ENCODE measurements at regions not wholly inside any gene's neighbourhood (a gene's known extent, or its start where the extent isn't known, plus 50 kb on each side); places are given as distances from the start of the nearest gene placed in this dataset.

DNA sequence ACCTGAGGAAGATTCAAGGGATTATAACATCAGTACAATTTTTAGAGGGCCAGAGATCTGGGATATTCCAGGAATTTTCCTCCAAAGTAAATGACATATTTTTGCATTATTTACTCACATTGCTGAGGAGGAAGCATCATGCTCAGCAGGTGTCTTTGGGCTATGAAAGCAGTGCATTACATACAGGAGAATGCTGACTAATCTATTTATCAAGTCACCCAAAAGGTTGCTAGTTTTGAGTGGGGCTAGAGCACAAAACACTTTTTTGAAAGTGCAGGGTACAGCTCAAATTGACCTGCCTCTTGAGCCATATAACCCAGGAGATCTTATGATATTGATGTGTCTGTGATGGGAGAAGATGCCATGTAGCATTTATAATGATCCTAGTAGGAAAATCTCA lies 603.1 kb downstream of the POM121L12 start:
- BruUV-seq (replicated peaks), result no TSS peak
- CTCF ChIA-PET (ENCODE audit: low intra/inter-chr PET ratio, low total read pairs), result no interaction called here
- Histone ChIP-seq H4K20me1 (ENCODE audit: insufficient read depth, low read length) (no peaks in the 10 kb centered on the region), H3K27me3 (ENCODE audit: control insufficient read depth in 1 of 2, insufficient read depth in 2 of 2, low read length in 2 of 2) (no peaks in the 10 kb centered on the region), H3K4me2 (ENCODE audit: low read depth, low read length) (no peak overlapping the region), H3K4me3 (replicated peaks in 1 of 3; ENCODE audit: insufficient read depth in 1 of 3, low read depth in 2 of 3, low read length in 3 of 3) (no peak overlapping the region), H3K79me2 (ENCODE audit: insufficient read depth, low read length) (no peaks in the 10 kb centered on the region), H2AFZ (ENCODE audit: low read length) (no peak overlapping the region), H3K9ac (ENCODE audit: insufficient read depth, low read depth, low read length) (no peak overlapping the region), H3K9me3 (ENCODE audit: low read length) (peaks cover 81% of the 10 kb centered on the region), H3K36me3 (replicated peaks in 1 of 2; ENCODE audit: control insufficient read depth in 1 of 2, insufficient read depth in 2 of 2, low read length in 2 of 2) (no peaks in the 10 kb centered on the region), H3K4me1 (ENCODE audit: insufficient read depth, low read length) (no peaks in the 10 kb centered on the region), H3K27ac (ENCODE audit: extremely low read length, insufficient read depth, low read length) (no peak overlapping the region)
- POLR2A ChIA-PET, result no interaction called here
- DNase-seq (ENCODE audit: low spot score) (no peak), ATAC-seq (no peak), FAIRE-seq (no peak)
- no peak for TF ChIP-seq ZNF850 (CRISPR knock-in tag; conservative IDR thresholded peaks at IDR 0.05)
- TF ChIP-seq MAFF (IDR thresholded peaks at IDR 0.05; ENCODE audit: low read depth, low read length), result peak; percentile 66
- TF ChIP-seq MAFK (conservative IDR thresholded peaks at IDR 0.05 in 1 of 2, IDR thresholded peaks at IDR 0.05 in 1 of 2; ENCODE audit: low read length in 2 of 2), result peak; percentile 56 to 76; a peak in 3 of 4 replicates
- intact Hi-C loops (cut with micrococcal nuclease; ENCODE audit: unreplicated experiment), result no loop called here
- in situ Hi-C loops (cut with HindIII; ENCODE audit: extremely low pct_ligation_motif_present, low pct_unique_long_range_greater_than_20kb), result no loop called here

DNA sequence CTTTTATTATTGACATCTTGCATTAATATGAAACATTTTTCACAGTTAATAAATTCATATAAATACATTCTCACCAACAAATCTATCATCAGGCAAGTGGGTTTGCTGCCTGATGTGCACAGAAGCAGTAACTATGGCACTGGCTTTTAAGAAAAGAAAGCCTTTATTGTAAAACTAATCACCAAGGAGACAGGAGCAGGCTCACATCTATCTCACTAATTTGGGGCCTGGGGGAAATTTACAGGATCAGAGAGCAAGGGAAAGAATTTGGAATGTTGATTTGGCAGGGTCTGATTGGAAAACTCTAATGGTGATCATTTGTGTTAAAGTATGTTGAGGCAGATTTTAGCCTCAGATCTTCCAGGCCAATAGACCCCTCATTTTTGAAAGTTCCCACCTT lies 605.7 kb downstream of the POM121L12 start:
- Histone ChIP-seq H3K4me1 (ENCODE audit: insufficient read depth, low read length) (no peaks in the 10 kb centered on the region), H3K36me3 (replicated peaks in 1 of 2; ENCODE audit: control insufficient read depth in 1 of 2, insufficient read depth in 2 of 2, low read length in 2 of 2) (no peaks in the 10 kb centered on the region), H4K20me1 (ENCODE audit: insufficient read depth, low read length) (no peaks in the 10 kb centered on the region), H2AFZ (ENCODE audit: low read length) (no peak overlapping the region), H3K79me2 (ENCODE audit: insufficient read depth, low read length) (no peaks in the 10 kb centered on the region), H3K4me3 (replicated peaks in 1 of 3; ENCODE audit: insufficient read depth in 1 of 3, low read depth in 2 of 3, low read length in 3 of 3) (no peak overlapping the region), H3K27me3 (ENCODE audit: control insufficient read depth in 1 of 2, insufficient read depth in 2 of 2, low read length in 2 of 2) (no peaks in the 10 kb centered on the region), H3K27ac (ENCODE audit: extremely low read length, insufficient read depth, low read length) (no peak overlapping the region), H3K9me3 (ENCODE audit: low read length) (peaks cover 82% of the 10 kb centered on the region), H3K9ac (ENCODE audit: insufficient read depth, low read depth, low read length) (no peak overlapping the region), H3K4me2 (ENCODE audit: low read depth, low read length) (no peak overlapping the region)
- in situ Hi-C loops (cut with HindIII; ENCODE audit: extremely low pct_ligation_motif_present, low pct_unique_long_range_greater_than_20kb) (no loop called here), intact Hi-C loops (cut with micrococcal nuclease; ENCODE audit: unreplicated experiment) (no loop called here)
- ATAC-seq (no peak), FAIRE-seq (no peak), DNase-seq (ENCODE audit: low spot score) (no peak)
- BruUV-seq (replicated peaks), result no TSS peak
- ChIA-PET CTCF (ENCODE audit: low intra/inter-chr PET ratio, low total read pairs) (no interaction called here), POLR2A (no interaction called here)
- TF ChIP-seq ETV6 (CRISPR knock-in tag; conservative IDR thresholded peaks at IDR 0.05) (no peak), ZMYM2 (CRISPR knock-in tag; IDR thresholded peaks at IDR 0.05) (no peak), MIER3 (CRISPR knock-in tag; IDR thresholded peaks at IDR 0.05; ENCODE audit: borderline replicate concordance) (no peak), NR2F1 (CRISPR knock-in tag; IDR thresholded peaks at IDR 0.05) (no peak), RERE (CRISPR knock-in tag; IDR thresholded peaks at IDR 0.05; ENCODE audit: low read depth) (no peak), SSRP1 (CRISPR knock-in tag; IDR thresholded peaks at IDR 0.05) (no peak)
- TF ChIP-seq, protein P1, sequence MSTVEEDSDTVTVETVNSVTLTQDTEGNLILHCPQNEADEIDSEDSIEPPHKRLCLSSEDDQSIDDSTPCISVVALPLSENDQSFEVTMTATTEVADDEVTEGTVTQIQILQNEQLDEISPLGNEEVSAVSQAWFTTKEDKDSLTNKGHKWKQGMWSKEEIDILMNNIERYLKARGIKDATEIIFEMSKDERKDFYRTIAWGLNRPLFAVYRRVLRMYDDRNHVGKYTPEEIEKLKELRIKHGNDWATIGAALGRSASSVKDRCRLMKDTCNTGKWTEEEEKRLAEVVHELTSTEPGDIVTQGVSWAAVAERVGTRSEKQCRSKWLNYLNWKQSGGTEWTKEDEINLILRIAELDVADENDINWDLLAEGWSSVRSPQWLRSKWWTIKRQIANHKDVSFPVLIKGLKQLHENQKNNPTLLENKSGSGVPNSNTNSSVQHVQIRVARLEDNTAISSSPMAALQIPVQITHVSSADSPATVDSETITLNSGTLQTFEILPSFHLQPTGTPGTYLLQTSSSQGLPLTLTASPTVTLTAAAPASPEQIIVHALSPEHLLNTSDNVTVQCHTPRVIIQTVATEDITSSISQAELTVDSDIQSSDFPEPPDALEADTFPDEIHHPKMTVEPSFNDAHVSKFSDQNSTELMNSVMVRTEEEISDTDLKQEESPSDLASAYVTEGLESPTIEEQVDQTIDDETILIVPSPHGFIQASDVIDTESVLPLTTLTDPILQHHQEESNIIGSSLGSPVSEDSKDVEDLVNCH (CRISPR knock-in tag; IDR thresholded peaks at IDR 0.05), result no peak
